Uterus (tissue), 3 donors: ENCODE measurements at regions not wholly inside any gene's neighbourhood (a gene's known extent, or its start where the extent isn't known, plus 50 kb on each side); places are given as distances from the start of the nearest gene placed in this dataset.

Source experiments
- DNase-seq, 2 donors: peaks; one replicate each; pipeline ENCODE4 v3.0.0-alpha.2; 2019 to 2020
- H3K27ac ChIP-seq, 2 donors: fragments of 200-600 bp; sonication (generic); 1 replicate in 1 of 2; 2 replicates in 1 of 2; pipeline ENCODE4 v1.5.1; 2016 to 2018
- H3K27me3 ChIP-seq, 2 donors: fragments of 200-600 bp; sonication (generic); one replicate each; pipeline ENCODE4 v1.5.1; 2018 to 2019; ENCODE audit warnings: control low read depth in 1 of 2
- H3K36me3 ChIP-seq, 2 donors: fragments of 200-600 bp; sonication (generic); one replicate each; pipeline ENCODE4 v1.5.1; 2019; ENCODE audit warnings: control low read depth in 1 of 2
- H3K4me1 ChIP-seq, 2 donors: fragments of 200-600 bp; sonication (generic); one replicate each; pipeline ENCODE4 v1.5.1; 2018 to 2019; ENCODE audit warnings: control low read depth in 1 of 2
- H3K4me3 ChIP-seq, 2 donors: fragments of 200-600 bp; sonication (generic); 1 replicate in 1 of 2; 2 replicates in 1 of 2; pipeline ENCODE4 v1.5.1; 2018 to 2019; ENCODE audit warnings: mild to moderate bottlenecking in 1 of 2
- H3K9me3 ChIP-seq, 2 donors: fragments of 200-600 bp; sonication (generic); one replicate each; pipeline ENCODE4 v1.5.1; 2019; ENCODE audit warnings: control low read depth in 1 of 2
- POLR2A ChIP-seq, 2 donors: fragments of 450-650 bp; IDR thresholded peaks; one replicate each; pipeline ENCODE4 v1.6.1; 2016; ENCODE audit warnings: antibody characterized with exemption in 2 of 2, mild to moderate bottlenecking in 1 of 2, moderate library complexity in 1 of 2
- intact Hi-C: fragments of 100-400 bp; cut with DNase I; formaldehyde crosslinking; loops from one replicate; pipeline ENCODE4 v1.15.1; 2023; ENCODE audit warnings: low total_unique reads
- TF ChIP-seq, protein P1 (sequence below), 4 experiments: fragments of 200-600 bp in 2 of 4; fragments of 450-650 bp in 2 of 4; sonication (generic) in 2 of 4; IDR thresholded peaks; one replicate each; pipeline ENCODE4 v1.5.1; 2016 to 2019; ENCODE audit warnings: antibody characterized with exemption in 4 of 4, mild to moderate bottlenecking in 2 of 4, moderate library complexity in 1 of 4
- donor health status: DM: yes; HTN: yes; CAD: no.

DNA sequence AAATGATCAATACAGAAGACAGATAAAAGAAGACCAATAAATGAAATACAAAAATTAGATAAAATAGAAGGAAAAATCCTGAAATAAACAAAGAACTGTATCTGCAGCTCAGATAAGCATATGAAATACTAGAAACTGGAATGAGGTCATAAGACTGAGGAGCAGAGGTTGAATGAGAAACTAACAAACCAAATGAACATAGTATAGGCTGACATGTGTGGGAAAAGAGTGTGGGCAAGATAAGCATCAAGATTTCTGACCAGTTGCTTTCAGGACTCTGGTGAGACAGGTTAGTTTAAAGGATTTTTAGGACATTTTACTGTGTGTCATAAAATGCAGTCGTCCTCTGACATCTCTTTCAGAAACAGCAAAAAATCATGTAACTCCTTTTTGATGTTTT lies 2073.2 kb upstream of the TENM3 start:
- H3K4me1 ChIP-seq = no peaks in the 10 kb centered on the region
- no peak for DNase-seq
- H3K9me3 ChIP-seq = no peaks in the 10 kb centered on the region
- H3K4me3 ChIP-seq = no peak overlapping the region
- H3K36me3 ChIP-seq = no peaks in the 10 kb centered on the region
- TF ChIP-seq, protein P1, sequence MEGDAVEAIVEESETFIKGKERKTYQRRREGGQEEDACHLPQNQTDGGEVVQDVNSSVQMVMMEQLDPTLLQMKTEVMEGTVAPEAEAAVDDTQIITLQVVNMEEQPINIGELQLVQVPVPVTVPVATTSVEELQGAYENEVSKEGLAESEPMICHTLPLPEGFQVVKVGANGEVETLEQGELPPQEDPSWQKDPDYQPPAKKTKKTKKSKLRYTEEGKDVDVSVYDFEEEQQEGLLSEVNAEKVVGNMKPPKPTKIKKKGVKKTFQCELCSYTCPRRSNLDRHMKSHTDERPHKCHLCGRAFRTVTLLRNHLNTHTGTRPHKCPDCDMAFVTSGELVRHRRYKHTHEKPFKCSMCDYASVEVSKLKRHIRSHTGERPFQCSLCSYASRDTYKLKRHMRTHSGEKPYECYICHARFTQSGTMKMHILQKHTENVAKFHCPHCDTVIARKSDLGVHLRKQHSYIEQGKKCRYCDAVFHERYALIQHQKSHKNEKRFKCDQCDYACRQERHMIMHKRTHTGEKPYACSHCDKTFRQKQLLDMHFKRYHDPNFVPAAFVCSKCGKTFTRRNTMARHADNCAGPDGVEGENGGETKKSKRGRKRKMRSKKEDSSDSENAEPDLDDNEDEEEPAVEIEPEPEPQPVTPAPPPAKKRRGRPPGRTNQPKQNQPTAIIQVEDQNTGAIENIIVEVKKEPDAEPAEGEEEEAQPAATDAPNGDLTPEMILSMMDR (IDR thresholded peaks at IDR 0.05) = no peak
- no peak for TF ChIP-seq POLR2A (IDR thresholded peaks at IDR 0.05)
- no peaks in the 10 kb centered on the region for H3K27me3 ChIP-seq
- H3K27ac ChIP-seq = no peak overlapping the region
- intact Hi-C loops = no loop called here

DNA sequence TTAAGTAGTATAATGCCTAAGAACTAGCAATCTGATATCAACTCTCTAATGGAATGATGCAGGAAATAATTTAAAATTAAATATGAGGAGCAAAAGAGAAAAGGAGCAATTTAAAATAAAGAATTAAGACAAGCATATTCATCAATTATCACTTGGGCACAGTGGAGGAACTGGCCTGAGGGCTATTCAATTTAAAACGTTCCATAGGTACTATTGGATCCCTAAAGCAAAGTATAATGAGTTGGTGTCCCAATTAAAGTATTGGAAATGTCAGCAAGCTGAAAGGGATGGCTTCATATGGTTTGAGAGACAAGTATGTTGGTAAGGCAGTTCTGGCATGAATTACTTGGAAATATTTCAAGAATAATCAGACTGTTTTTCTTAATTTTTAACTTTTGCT lies 2064.1 kb upstream of the TENM3 start:
- Histone ChIP-seq H3K27me3 (no peaks in the 10 kb centered on the region), H3K4me3 (no peak overlapping the region), H3K27ac (no peak overlapping the region), H3K9me3 (no peaks in the 10 kb centered on the region), H3K36me3 (no peaks in the 10 kb centered on the region), H3K4me1 (no peaks in the 10 kb centered on the region)
- no peak for DNase-seq
- intact Hi-C loops = no loop called here
- no peak for TF ChIP-seq POLR2A (IDR thresholded peaks at IDR 0.05)
- TF ChIP-seq, protein P1 (IDR thresholded peaks at IDR 0.05) = no peak

- TF ChIP-seq, protein P1 (IDR thresholded peaks at IDR 0.05) = no peak
- no peak for TF ChIP-seq POLR2A (IDR thresholded peaks at IDR 0.05)
- no peaks in the 10 kb centered on the region for H3K4me1 ChIP-seq
- H3K9me3 ChIP-seq = no peaks in the 10 kb centered on the region
- H3K27me3 ChIP-seq = no peaks in the 10 kb centered on the region
- H3K36me3 ChIP-seq = no peaks in the 10 kb centered on the region
- H3K27ac ChIP-seq = no peak overlapping the region
- DNase-seq = no peak
- intact Hi-C loops = no loop called here
- no peak overlapping the region for H3K4me3 ChIP-seq
Measured at GRCh38 chr4:180189666-180190065, 2053.5 kb upstream of the TENM3 start.

DNA sequence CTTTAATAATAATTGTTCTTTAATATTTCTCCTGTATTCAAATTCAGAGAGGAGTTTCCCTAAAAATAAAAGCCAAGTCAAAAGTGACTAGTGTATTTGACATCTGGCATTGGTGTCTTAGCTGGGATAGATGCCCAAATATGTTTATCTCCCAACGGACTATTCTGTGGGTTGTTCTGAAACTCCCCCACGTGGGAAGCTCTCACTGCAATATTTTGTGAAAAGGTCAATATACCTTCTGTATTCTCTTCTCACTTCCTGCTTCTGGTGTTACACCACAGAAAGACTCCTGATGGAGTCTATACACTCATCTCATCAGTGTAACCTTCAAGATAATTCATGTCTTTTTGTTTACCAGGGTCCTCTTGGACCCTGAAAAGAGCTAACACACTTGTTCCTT lies 2052.8 kb upstream of the TENM3 start:
- intact Hi-C loops = no loop called here
- Histone ChIP-seq H3K27ac (no peak overlapping the region), H3K4me1 (no peaks in the 10 kb centered on the region), H3K36me3 (no peaks in the 10 kb centered on the region), H3K4me3 (no peak overlapping the region), H3K27me3 (no peaks in the 10 kb centered on the region), H3K9me3 (no peaks in the 10 kb centered on the region)
- TF ChIP-seq, protein P1 (IDR thresholded peaks at IDR 0.05) = no peak
- no peak for TF ChIP-seq POLR2A (IDR thresholded peaks at IDR 0.05)
- DNase-seq = no peak

DNA sequence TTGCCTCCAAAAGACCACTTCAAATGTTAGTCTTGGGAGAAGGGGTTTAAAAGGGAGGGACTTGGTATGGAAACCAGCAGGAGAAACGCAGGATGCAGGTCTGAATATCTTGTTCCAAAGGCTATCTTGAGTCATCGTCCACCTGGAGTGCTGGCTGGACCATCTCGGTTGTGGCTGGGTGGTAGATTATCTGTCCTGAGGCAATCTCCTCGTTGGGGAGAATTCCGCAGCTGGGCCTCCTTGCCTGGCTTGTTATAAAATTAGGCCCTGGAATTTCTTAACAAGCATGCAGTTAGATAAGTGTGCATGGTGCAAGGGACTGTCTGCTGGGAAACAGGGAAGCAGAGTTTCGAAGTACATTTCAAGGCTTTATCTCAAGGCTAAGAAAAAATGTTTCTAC lies 2045.7 kb upstream of the TENM3 start:
- no peak overlapping the region for H3K27ac ChIP-seq
- intact Hi-C loops = no loop called here
- H3K4me3 ChIP-seq = no peak overlapping the region
- no peaks in the 10 kb centered on the region for H3K36me3 ChIP-seq
- TF ChIP-seq POLR2A (IDR thresholded peaks at IDR 0.05) = no peak
- TF ChIP-seq, protein P1 (IDR thresholded peaks at IDR 0.05) = no peak
- no peak for DNase-seq
- no peaks in the 10 kb centered on the region for H3K9me3 ChIP-seq
- H3K4me1 ChIP-seq = no peaks in the 10 kb centered on the region
- H3K27me3 ChIP-seq = no peaks in the 10 kb centered on the region
